GM12892 (cell line): ENCODE measurements at regions not wholly inside any gene's neighbourhood (a gene's known extent, or its start where the extent isn't known, plus 50 kb on each side); places are given as distances from the start of the nearest gene placed in this dataset.

Experiments used
- POLR2A ChIP-seq: IDR thresholded peaks from 2 replicates; pipeline ENCODE4 v1.6.1; 2011; ENCODE audit warnings: low read depth, low read length, control low read depth
- TAF1 ChIP-seq: IDR thresholded peaks from 2 replicates; pipeline ENCODE4 v1.6.1; 2011; ENCODE audit warnings: low read depth, mild to moderate bottlenecking, control low read depth, low read length, borderline replicate concordance

DNA sequence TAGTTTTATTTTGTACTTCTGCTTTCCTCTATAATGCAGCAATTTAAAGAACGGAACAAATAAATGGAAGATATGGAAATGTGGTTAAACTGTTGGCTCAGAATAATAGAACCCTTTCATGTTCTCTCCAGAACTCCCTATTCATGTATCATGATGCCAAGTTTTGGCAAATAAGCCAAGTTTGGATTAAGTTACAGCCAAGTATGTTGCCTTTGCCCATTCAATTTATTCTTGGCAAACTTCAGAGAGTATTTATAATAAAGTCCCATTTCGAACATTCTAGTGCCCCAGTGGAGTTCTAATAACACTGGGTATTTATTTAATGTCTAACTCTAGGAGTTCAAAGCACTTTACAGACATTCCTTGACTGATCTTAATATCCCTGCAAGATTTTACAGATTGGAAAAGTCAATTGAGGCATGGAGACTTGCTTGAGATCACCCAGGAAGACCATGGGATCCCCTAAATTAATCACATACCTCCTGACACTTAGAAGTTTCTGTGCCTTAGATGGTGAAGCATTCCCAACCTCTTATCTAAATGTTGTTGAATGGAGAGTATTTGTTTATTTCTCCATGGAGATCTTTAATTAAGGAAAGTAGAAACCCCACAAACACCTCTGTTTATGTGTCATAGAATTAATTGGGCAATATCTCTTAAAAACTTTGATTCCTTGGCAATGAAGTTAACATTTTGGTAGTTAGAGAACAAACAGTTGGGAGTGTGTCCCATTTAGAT, 106.7 kb downstream of the ACKR3 start:
- TF ChIP-seq POLR2A (no peak), TAF1 (no peak)
